Astrocyte (in vitro differentiated cells and primary cell): ENCODE measurements at regions not wholly inside any gene's neighbourhood (a gene's known extent, or its start where the extent isn't known, plus 50 kb on each side); places are given as distances from the start of the nearest gene placed in this dataset.

Source experiments
- DNase-seq: peaks from one replicate; pipeline ENCODE4 v3.0.0-alpha.2; 2010; ENCODE audit warnings: low read depth
- FAIRE-seq: peaks from 2 replicates; lab custom pipeline; 2011; peaks lifted over from hg19 to GRCh38; lab: Jason Lieb, UNC
- H2AFZ ChIP-seq: 2 replicates; pipeline ENCODE4 v1.6.0; 2012; ENCODE audit warnings: low read depth, low read length, inconsistent platforms
- H3K27ac ChIP-seq: 2 replicates; pipeline ENCODE4 v1.5.1; 2011; ENCODE audit warnings: low read depth, low read length, inconsistent platforms
- H3K27me3 ChIP-seq: 2 replicates; pipeline ENCODE4 v1.6.0; 2011; ENCODE audit warnings: low read length, inconsistent platforms; ENCODE audit not compliant: insufficient read depth
- H3K36me3 ChIP-seq: 2 replicates; pipeline ENCODE4 v1.5.1; 2011; ENCODE audit warnings: low read length, inconsistent platforms; ENCODE audit not compliant: insufficient read depth
- H3K4me1 ChIP-seq: 2 replicates; pipeline ENCODE4 v1.5.1; 2011; ENCODE audit warnings: low read length, inconsistent platforms; ENCODE audit not compliant: insufficient read depth
- H3K4me2 ChIP-seq: 2 replicates; pipeline ENCODE4 v1.6.0; 2012; ENCODE audit warnings: low read length, inconsistent platforms
- H3K4me3 ChIP-seq: 2 replicates; pipeline ENCODE4 v1.5.1; 2011; ENCODE audit warnings: low read depth, mild to moderate bottlenecking, low read length, inconsistent platforms; ENCODE audit not compliant: insufficient read depth
- H3K79me2 ChIP-seq: 2 replicates; pipeline ENCODE4 v1.6.0; 2012; ENCODE audit warnings: mild to moderate bottlenecking, low read length, inconsistent platforms; ENCODE audit not compliant: insufficient read depth
- H3K9ac ChIP-seq: 2 replicates; pipeline ENCODE4 v1.6.0; 2012; ENCODE audit warnings: mild to moderate bottlenecking, low read length, inconsistent platforms
- H3K9me3 ChIP-seq: 2 replicates; pipeline ENCODE4 v1.5.1; 2012; ENCODE audit warnings: low read depth, mild to moderate bottlenecking, low read length, inconsistent platforms; ENCODE audit not compliant: insufficient read depth
- H4K20me1 ChIP-seq: 2 replicates; pipeline ENCODE4 v1.6.0; 2012; ENCODE audit warnings: low read length, inconsistent platforms; ENCODE audit not compliant: insufficient read depth
- H3K27ac Mint-ChIP-seq: one replicate; pipeline ENCODE4 v1.8.0; 2021; ENCODE audit warnings: mild to moderate bottlenecking, mixed read lengths; ENCODE audit not compliant: unreplicated experiment
- H3K27me3 Mint-ChIP-seq: one replicate; pipeline ENCODE4 v1.8.0; 2021; ENCODE audit warnings: low read depth, mixed read lengths; ENCODE audit not compliant: unreplicated experiment
- H3K36me3 Mint-ChIP-seq: one replicate; pipeline ENCODE4 v1.8.0; 2021; ENCODE audit warnings: low read depth, mixed read lengths; ENCODE audit not compliant: unreplicated experiment
- H3K4me1 Mint-ChIP-seq: one replicate; pipeline ENCODE4 v1.8.0; 2021; ENCODE audit warnings: low read depth, mixed read lengths; ENCODE audit not compliant: unreplicated experiment
- H3K4me3 Mint-ChIP-seq: one replicate; pipeline ENCODE4 v1.8.0; 2021; ENCODE audit warnings: mild to moderate bottlenecking, moderate library complexity, mixed read lengths; ENCODE audit not compliant: unreplicated experiment
- H3K9me3 Mint-ChIP-seq: one replicate; pipeline ENCODE4 v1.8.0; 2021; ENCODE audit warnings: mild to moderate bottlenecking, mixed read lengths; ENCODE audit not compliant: unreplicated experiment
- CTCF ChIP-seq: IDR thresholded peaks from 2 replicates; pipeline ENCODE4 v1.5.1; 2011; ENCODE audit warnings: low read depth, mild to moderate bottlenecking, inconsistent platforms, low read length, moderate library complexity; ENCODE audit not compliant: insufficient read depth
- EZH2 ChIP-seq: IDR thresholded peaks from 2 replicates; pipeline ENCODE4 v1.6.1; 2012; ENCODE audit warnings: mild to moderate bottlenecking, low read length, inconsistent platforms; ENCODE audit not compliant: insufficient read depth

DNA sequence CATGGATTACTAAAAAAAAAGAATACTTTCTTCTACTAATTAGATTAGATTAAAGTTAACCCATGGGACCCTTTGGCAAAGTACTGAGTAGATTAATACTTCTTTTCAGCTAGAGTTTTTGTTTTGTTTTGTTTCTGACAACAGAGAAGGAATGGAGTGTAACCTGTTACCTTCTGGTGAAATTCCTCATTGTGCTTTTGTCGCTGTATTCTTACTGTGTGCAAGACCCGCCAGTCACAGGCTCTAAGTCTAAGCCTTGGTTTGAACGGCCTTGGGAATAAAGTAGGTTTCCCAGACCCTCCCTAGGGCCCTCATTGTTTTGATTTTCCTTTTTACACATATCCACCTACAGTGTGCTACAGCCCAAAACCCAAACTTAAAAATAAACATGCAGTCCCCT lies 171.1 kb upstream of the IL12A start:
- H3K9me3 ChIP-seq: no peaks in the 10 kb centered on the region
- peaks cover 59% of the 10 kb centered on the region for H3K4me1 Mint-ChIP-seq
- FAIRE-seq: no peak
- no peak overlapping the region for H3K27ac Mint-ChIP-seq
- DNase-seq: no peak
- H3K4me3 Mint-ChIP-seq: no peak overlapping the region
- H3K9ac ChIP-seq: no peak overlapping the region
- H3K4me1 ChIP-seq: peaks cover 26% of the 10 kb centered on the region
- H3K9me3 Mint-ChIP-seq: no peaks in the 10 kb centered on the region
- no peak overlapping the region for H3K27ac ChIP-seq
- H2AFZ ChIP-seq: no peak overlapping the region
- H4K20me1 ChIP-seq: peaks cover 52% of the 10 kb centered on the region
- peaks cover 7% of the 10 kb centered on the region for H3K36me3 Mint-ChIP-seq
- H3K79me2 ChIP-seq: peaks cover 93% of the 10 kb centered on the region
- no peaks in the 10 kb centered on the region for H3K27me3 ChIP-seq
- no peak overlapping the region for H3K4me2 ChIP-seq
- peaks cover 5% of the 10 kb centered on the region for H3K36me3 ChIP-seq
- TF ChIP-seq CTCF (no peak), EZH2 (no peak)
- no peak overlapping the region for H3K4me3 ChIP-seq
- H3K27me3 Mint-ChIP-seq: no peaks in the 10 kb centered on the region

- no peaks in the 10 kb centered on the region for H3K27me3 Mint-ChIP-seq
- FAIRE-seq: no peak
Observed at GRCh38 chr3:159818399-159818798, 170.2 kb upstream of the IL12A start.

More at GRCh38 chr3:159818399-159818798, 170.2 kb upstream of the IL12A start:
- DNase-seq: no peak
- H4K20me1 ChIP-seq: peaks cover 52% of the 10 kb centered on the region
- no peaks in the 10 kb centered on the region for H3K27me3 ChIP-seq
- no peak overlapping the region for H3K4me2 ChIP-seq
- H3K4me1 Mint-ChIP-seq: peaks cover 68% of the 10 kb centered on the region
- H3K79me2 ChIP-seq: peaks cover 93% of the 10 kb centered on the region
- no peak overlapping the region for H3K4me3 Mint-ChIP-seq
- peaks cover 30% of the 10 kb centered on the region for H3K4me1 ChIP-seq
- no peak overlapping the region for H3K4me3 ChIP-seq
- H3K36me3 Mint-ChIP-seq: peaks cover 5% of the 10 kb centered on the region
- H3K36me3 ChIP-seq: no peaks in the 10 kb centered on the region
- no peaks in the 10 kb centered on the region for H3K9me3 Mint-ChIP-seq
- H3K9ac ChIP-seq: no peak overlapping the region
- no peak overlapping the region for H3K27ac Mint-ChIP-seq
- H3K9me3 ChIP-seq: no peaks in the 10 kb centered on the region
- TF ChIP-seq EZH2: no peak
- TF ChIP-seq CTCF: no peak
- no peak overlapping the region for H2AFZ ChIP-seq
- no peak overlapping the region for H3K27ac ChIP-seq
